22Rv1 (cell line): ENCODE measurements at regions not wholly inside any gene's neighbourhood (a gene's known extent, or its start where the extent isn't known, plus 50 kb on each side); places are given as distances from the start of the nearest gene placed in this dataset.

Experiments used
- CTCF ChIP-seq: fragments of 450-650 bp; IDR thresholded peaks from 2 replicates; pipeline ENCODE4 v1.5.1; 2017; ENCODE audit warnings: mild to moderate bottlenecking
- ZFX ChIP-seq: fragments of 450-650 bp; IDR thresholded peaks from 2 replicates; pipeline ENCODE4 v1.6.1; 2017; ENCODE audit warnings: antibody characterized with exemption, borderline replicate concordance

- TF ChIP-seq CTCF, result no peak
- no peak for TF ChIP-seq ZFX
These were observed 181.0 kb downstream of the AASDH start for GRCh38 chr4:56206258-56206657.
